Cardiac septum (tissue), 1 donor: ENCODE measurements at regions not wholly inside any gene's neighbourhood (a gene's known extent, or its start where the extent isn't known, plus 50 kb on each side); places are given as distances from the start of the nearest gene placed in this dataset.

Source experiments
- DNase-seq: peaks from one replicate; pipeline ENCODE4 v3.0.0-alpha.2; 2020; ENCODE audit warnings: low spot score
- intact Hi-C: fragments of 100-400 bp; cut with DNase I; formaldehyde crosslinking; loops from one replicate; pipeline ENCODE4 v1.14.0; 2022
- donor health status: DM: no; HTN: no; CAD: no.

DNA sequence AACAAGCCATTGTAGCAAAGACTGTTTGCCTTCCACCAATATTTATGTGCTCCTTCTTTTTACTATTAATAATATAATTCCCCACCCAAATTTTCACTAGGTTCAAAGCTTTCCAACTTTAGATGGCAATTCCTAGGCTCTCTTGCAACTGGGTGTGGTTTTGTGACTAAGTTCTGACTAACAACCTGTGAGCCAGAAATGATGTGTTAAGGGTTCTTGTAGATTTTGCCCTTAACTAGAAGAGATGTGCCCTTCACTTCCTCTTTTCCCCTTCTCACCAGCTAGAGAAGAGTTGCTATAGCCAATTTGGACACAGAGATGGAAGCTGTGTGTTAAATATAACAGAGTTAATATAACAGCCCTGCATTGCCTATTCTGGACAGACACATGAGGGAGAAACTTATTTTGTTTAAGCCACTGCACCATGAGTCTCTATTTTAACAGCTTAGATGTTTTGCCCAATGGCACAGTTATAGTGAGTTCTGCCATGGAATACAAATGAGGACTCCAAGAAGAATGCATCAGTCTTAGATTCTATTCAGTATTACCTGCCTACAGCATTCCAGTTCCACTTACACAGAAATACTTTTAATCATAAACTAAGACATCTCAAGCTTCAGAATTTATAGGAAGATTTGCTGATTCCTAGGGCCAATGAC lies 216.2 kb downstream of the DUSP6 start:
- DNase-seq, result no peak
- intact Hi-C loops, result loop anchor here (2.0 kb wide), 2 partner anchors 45 to 77 kb away; no protein-coding TSS in a partner anchor

DNA sequence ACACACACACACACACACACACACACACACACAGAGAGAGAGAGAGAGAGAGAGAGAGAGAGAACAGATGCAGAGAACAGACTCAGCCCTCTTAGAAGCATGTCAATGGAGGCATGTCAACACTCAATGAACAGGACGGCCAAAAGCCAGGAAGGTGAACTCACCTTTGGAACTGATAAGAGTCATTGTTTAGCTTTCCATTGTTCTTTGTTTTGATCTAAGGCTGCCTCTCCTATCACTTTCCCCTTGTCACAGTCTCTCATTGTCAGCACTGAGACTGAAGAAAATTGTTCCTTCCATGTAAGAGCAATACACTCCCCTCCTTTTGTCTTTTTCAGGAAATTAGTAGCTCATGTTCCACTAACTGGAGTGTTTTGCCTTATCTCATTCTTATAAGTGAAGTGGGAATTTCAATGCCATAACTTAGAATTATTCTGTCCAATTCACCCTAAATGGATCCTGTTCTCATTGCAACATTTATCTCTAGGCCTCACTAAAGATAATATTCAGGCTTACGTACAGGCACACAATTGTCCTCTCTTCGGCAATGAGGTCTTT lies 218.0 kb downstream of the DUSP6 start:
- DNase-seq, result no peak
- intact Hi-C loops, result loop anchor here (2.0 kb wide), 2 partner anchors 47 to 79 kb away; no protein-coding TSS in a partner anchor

DNA sequence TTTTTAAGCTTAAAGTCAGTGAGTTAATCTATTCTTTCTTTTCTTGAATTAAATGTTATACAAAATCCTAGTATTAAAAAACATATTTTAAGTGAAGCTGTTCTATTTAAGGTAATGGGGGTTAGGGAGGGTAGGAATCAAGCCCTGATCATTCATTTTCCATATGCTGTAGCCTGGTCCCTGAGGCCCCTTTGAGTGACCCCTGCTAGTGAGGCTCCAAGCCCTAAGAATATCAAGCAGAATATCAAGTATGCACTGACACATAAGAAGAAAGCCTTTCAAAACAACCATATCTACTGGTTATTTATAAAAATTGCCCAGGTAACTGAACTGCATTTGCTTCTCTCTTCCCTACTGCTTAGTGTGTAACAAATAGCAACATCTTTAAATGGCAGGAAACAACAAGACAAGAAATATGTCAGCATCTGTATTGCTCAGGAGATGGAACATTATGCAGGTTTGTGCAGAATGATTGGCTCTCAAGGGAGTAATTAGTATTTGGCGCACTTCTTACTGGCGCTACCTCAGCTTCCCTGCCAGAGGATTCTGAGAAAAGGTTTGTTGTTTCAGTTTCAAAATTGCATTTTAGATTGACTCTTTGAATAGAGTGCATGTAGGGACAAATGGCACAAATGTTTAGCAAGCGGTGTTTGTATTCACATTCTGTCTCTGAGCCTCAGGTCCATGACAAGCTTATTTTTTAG lies 223.0 kb downstream of the DUSP6 start:
- no peak for DNase-seq
- intact Hi-C loops, result no loop called here

DNA sequence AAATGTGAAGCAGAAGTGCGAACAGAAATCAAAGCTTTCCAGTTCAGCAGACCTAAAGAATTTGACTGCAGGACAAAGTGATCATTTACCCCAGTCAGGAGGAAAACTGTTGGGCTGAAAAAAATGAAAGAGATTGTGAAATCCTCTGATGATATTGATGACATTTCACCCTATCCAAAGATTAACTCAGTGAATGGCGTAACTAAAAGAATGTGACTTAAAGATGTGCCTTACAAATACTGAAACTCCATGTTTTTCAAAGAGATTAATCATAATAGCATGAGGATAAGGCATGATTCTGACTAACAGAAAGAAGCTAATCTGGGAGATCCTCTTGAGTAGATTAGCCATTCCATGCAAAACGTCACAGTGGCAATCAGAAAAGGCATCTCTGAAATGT lies 225.6 kb downstream of the DUSP6 start:
- no peak for DNase-seq
- intact Hi-C loops, result no loop called here

DNA sequence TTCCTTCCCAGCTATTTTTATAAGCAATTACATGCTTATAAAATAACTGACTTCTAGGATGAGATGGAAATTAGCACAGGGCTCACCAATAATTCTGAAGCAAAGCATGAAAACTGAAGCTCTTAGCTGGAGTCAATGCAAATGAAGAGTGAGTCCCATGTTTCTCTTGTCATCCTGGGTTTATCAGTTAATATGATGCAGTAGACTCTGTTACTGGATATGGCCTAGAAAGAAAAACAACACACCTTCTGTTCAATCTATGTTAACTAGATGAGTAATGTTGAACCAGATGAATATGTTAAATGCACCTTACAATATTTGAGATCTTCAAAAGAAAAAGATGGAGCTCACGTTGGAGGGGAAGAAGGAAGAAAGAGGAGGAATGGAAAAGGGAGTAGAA lies 229.4 kb downstream of the DUSP6 start:
- DNase-seq, result no peak
- intact Hi-C loops, result no loop called here

DNA sequence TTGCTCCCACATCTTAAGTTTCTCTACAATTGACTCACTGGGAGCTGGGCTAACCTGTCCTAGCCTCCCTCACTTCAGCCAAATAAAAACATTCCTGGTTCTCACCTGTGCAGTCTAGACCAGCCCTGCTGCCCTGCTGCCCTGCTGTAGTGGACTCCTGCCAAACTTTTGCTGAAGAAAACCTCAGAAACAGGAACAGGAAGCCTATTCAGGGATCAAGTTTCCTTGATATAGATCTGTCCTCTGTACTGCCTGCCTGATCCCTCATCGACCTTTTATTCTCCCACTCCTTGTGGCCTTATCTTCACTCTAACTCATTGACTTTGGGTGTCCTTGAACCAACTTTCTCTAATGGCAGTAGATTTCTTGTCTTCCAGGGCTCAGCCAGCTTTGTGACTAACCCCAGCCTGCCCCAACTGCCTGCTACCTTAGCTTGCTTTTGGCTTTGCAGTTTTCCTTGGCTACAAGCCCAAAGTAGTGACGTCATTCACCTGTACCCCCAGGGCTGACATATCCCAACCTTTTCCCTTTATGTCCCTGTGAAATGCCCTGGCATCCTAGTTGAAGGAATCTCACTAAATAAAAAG lies 234.8 kb downstream of the DUSP6 start:
- no peak for DNase-seq
- intact Hi-C loops, result no loop called here

DNA sequence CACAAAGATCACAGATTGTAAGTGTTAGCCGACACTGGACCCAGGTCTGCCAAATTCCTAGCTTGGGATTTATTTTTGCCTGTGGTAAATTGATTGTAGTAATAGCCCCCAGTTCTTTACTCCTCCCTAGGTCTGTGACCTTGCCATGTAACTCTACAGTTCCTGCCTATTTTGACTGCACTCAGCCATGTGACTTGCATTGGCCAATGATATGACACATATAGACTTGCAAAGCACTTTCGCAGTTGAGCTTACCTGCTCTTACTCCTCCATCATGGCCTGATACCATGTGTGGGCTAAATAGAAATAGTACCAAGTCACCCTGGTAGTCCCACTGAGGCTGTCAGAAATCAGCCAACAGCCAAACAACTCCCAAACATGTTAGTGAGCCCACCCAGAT lies 240.3 kb downstream of the DUSP6 start:
- DNase-seq, result no peak
- intact Hi-C loops, result no loop called here

DNA sequence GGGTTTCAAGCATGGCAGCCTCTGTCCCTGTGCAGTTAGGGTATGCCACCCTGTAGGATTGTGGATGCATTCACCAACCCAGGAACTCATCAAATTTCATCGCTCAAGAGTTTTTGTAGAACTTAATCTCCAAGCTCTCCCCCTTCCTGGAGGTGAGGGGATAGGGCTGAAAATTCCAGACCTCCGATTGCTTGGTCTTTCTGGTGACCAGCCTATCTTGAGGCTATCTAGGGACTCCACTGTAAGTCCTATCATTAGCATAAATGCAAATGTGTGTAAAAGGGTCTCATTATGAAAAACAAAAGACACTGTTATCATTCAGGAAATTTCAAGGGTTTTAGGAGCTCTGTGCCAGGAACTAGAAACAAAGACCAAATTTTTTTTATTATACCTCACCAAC lies 244.0 kb downstream of the DUSP6 start:
- intact Hi-C loops, result no loop called here
- DNase-seq, result no peak

DNA sequence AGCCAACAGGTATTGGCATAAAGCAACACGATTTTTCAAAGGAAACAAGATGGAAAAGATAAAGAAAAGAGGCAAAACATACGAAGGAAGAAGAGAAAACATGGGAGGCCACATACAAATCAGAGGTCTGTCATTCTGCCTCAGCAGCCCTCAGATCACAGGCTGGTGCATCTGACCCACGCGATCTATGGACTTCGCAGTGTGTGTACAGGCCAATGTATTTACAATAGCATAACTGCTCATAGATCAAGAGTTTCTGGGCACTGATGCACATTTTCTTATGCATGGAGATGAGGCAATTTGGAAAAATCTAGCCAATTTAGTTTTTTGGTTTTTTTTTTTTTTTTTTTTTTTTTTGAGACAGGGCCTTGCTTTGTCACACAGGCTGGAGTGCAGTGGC lies 245.4 kb downstream of the DUSP6 start:
- intact Hi-C loops, result no loop called here
- DNase-seq, result no peak

DNA sequence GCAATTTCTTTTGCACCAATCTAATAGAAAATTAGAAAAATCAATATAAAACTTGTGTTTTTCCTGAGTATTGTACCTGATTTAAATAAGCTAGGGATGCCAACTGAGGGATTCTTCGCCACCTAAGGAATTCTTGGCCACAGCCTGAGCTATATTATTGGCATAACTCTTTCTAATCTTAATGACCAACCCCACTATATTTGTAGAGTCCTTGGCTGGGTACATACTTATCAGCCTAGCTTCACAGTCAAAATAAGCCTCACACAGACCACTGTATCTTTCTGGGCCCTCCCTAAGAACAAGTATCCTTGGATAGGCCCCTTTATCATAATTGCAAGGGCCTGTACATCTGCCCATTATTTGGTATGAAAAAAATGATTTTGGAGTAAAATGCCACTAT lies 247.1 kb downstream of the DUSP6 start:
- no peak for DNase-seq
- intact Hi-C loops, result no loop called here

DNA sequence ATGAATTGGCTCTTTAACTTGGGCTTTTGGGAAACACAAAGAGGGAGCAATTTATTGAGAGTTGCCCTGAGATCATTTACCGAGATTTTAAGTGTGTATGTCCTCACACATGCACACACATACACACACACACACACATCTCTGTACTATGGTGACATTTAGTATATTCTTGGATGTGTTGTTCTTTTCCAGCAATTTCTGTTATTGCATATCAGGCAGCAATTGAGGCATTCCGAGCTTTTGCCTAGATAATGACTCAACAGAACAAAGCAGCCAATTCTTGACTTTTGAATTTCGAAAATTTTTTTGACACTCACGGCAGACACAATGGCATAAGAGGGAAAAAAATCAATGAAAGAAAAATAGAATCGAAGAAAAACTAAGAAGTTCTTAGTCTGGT lies 248.5 kb downstream of the DUSP6 start:
- intact Hi-C loops, result no loop called here
- no peak for DNase-seq

DNA sequence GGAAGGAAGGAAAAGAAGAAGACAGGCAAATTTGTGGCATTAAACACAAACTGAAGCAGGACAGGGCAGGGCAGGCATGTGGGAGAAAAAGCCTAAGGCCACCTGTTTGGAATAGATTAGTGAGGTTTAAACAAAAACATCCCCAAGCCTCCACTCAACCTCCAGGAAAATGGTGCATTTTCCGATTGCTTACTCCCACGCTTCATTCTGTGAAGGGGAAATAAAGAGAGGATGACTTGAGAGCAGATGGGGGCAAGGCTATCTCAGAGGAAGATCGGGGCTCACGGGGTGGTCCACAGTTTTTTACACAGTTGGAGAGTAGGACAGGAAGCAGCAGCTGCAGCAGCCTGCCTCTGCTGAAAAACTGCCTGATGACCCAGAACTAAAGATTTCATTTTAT lies 250.9 kb downstream of the DUSP6 start:
- DNase-seq, result no peak
- intact Hi-C loops, result no loop called here

DNA sequence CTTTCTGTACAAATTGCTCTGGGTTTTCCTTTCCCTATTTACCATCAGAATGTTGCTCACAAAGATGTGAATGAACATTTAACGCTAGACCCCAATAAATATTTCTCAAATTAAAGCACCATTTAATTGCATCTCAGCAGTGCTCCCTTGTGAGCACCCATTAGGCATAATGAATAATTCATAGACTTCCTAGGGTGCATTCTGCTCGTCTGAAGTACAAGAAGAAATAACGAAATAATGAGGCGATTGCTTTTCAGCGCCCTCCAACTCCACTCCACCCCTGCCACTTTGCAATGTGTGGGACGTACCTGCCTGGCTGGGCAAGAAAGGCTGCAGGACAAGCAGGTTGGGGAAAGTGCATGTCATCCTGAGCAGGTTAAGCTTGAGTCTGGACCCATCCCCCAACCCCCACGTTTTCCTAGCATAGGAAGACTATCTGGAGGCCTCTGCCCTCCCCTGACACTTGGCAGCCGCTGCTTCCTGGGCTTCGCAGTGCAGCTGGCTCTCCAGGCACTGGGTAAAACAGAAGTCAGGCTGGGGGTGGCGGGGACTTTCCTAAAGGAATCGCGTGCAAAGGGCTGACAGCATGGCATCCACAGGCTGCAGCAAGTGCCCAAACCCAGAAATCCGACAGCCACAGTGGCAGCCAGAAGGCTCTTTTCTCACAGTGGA lies 253.7 kb downstream of the DUSP6 start:
- intact Hi-C loops, result no loop called here
- peak; percentile 76 for DNase-seq

DNA sequence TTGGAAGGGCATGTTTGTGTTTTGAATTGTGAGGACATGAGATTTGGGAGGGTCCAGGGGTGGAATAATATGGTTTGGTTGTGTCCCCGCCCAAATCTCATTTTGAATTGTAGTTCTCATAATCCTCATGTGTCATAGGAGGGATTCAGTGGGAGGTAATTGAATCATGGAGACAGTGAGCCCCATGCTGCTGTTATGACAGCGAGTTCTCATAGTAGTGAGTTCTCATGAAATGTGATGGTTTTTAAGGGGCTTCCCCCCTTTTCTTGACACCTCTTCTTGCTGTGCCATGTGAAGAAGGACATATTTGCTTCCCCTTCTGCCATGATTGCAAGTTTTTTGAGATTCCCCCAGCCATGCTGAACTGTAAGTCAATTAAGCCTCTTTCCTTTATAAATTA lies 260.0 kb downstream of the DUSP6 start:
- intact Hi-C loops, result no loop called here
- DNase-seq, result no peak

DNA sequence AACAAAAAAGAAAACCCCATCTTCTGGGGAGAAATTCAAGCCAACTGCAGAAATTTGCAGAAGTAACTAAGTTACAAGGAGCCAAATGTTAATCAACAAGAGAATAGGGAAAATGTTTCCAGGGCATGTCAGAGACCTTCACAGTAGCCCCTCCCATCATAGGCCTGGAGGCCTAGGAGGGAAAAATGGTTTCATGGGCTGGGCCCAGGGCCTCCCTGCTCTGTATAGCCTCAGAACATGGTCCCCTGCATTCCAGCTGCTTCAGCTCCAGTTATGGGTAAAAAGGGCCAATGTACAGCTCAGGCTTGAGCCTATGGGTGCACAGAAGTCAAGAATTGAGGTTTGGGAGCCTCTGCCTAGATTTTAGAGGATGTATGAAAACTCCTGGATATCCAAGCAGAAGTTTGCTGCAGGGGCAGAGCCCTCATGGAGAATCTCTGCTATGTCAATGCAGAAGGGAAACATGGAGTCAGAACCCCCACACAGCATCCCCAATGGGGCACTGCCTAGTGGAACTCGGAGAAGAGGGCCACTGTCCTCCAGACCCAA lies 260.9 kb downstream of the DUSP6 start:
- no peak for DNase-seq
- intact Hi-C loops, result no loop called here

DNA sequence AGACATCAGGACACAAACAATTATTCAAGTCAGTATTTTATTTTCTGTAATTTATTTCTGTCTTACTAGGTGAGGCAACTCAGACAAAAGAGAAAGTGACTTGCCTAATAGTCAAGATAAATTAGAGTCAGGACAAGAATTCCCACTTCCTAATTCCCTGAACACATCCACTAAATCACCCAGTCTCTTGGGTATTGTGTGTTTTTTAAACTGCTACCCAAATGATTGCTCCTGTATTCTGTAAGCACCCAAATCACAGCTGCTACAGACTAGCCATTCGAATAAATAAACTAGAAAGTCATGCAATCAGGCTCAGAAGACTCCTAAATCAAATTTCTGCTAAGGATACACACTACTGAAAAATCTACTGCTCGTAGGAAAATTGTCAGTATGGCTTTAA lies 263.0 kb downstream of the DUSP6 start:
- DNase-seq, result no peak
- intact Hi-C loops, result no loop called here

DNA sequence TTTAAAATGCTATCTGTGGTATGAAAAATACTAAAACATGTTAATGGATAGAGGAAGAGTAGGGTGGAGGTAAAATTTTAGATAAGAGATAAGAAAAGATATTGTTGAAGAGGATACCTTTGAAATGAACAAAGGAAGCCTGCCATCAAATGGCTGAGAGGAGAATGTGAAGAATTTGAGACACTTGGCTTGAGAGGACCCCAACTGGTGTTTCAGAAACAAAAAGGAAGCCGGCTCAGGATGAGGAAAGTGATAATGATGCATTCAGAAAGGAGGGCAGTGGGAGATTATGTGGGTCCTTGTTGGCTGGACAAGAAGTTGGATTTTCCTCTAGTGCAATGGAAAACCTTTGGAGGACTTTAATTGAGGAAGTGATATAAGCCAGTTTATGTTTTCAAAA lies 264.4 kb downstream of the DUSP6 start:
- intact Hi-C loops, result no loop called here

DNA sequence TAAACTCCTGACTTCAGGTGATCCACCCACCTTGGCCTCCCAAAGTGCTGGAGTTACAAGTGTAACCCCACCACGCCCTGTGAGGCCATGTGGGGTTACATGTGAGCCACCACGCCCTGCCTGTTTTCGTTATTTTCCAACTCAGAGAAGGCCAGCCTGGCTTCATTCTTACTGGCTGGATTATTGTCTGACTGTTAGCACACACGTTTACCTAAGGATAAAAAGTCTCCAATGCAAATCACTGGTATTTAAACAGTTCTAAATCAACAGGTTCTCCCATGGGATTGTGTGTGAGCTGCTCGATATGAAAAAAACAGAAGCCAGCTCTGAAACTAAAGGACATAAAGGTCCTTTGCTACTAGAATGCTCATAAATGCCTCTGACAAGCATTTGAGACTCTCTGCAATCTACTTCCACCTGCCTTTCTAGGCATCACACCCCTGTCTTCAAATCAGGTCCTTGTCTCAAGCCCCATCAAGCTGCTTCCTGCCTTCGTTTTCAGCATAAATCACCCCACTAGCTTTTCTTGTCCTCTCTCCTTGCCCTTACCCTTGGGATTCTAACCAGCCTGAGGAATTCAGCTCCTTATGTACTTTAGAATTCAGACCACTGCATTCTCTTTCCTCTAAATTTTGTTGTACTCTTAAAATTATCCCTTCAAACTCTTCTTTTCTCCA lies 265.0 kb downstream of the DUSP6 start:
- intact Hi-C loops, result no loop called here
- DNase-seq, result no peak

More for the DNA sequence above, 264.4 kb downstream of the DUSP6 start:
- DNase-seq, result no peak

DNA sequence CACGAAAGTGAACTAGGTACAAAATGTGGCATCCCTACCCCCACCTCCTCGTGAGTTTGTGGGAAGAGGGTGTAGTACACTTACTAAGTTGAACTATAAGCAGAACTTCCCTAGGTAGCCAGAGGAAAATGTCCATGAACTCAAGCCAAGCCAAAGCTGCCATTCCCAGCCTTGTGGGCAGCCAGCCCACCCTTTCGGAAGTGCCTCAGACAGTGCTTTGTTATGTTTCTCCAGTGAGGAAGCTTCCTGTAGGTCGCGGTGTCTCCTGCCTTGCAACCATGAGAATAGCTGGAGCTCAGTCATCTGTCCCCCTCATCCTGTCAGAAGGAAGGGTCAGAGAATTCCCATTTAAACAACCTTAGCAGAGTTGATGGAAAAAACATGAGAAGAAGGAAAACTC lies 266.9 kb downstream of the DUSP6 start:
- intact Hi-C loops, result no loop called here

DNA sequence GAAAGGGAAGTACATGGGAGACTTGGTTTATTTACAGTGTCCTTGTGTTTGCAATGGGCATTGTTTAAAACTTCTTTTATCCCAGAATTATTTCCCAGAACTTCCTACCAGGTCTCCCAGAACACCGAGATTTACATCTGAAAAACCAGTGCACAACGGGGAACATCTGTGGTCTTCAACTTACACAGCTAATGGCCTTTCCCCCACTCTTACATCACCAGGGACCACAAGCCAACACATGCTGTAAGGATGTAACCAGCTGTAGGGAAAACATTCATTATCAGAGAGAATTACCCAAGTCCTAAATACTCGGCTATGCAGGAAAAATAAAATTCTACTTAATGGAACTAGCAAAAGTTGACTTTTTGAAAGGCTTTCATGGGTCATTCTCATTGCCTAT lies 267.6 kb downstream of the DUSP6 start:
- DNase-seq, result no peak
- intact Hi-C loops, result no loop called here

More for the DNA sequence above, 266.9 kb downstream of the DUSP6 start:
- no peak for DNase-seq
